MG63 (cell line): ENCODE measurements at regions not wholly inside any gene's neighbourhood (a gene's known extent, or its start where the extent isn't known, plus 50 kb on each side); places are given as distances from the start of the nearest gene placed in this dataset.
"Not testable (repeated sequence)": the region's sequence is repeated elsewhere in the genome, so short reads cannot be mapped to it uniquely, and the experiment has no call there.

Experiments
- DNase-seq: peaks from one replicate; pipeline ENCODE4 v3.0.0-alpha.2; 2020
- H3K27me3 ChIP-seq: fragments of 250-450 bp; sonication (Bioruptor Pico); 2 replicates; pipeline ENCODE4 v1.5.1; 2020; ENCODE audit warnings: mild to moderate bottlenecking, moderate library complexity
- H3K36me3 ChIP-seq: fragments of 250-450 bp; sonication (Bioruptor Pico); 2 replicates; pipeline ENCODE4 v1.5.1; 2020; ENCODE audit warnings: mild to moderate bottlenecking, moderate library complexity
- H3K4me3 ChIP-seq: fragments of 250-450 bp; sonication (Bioruptor Pico); 2 replicates; pipeline ENCODE4 v1.5.1; 2020; ENCODE audit warnings: mild to moderate bottlenecking, moderate library complexity
- H3K9me3 ChIP-seq: fragments of 250-450 bp; sonication (Bioruptor Pico); 2 replicates; pipeline ENCODE4 v1.5.1; 2020; ENCODE audit warnings: mild to moderate bottlenecking, moderate library complexity

DNA sequence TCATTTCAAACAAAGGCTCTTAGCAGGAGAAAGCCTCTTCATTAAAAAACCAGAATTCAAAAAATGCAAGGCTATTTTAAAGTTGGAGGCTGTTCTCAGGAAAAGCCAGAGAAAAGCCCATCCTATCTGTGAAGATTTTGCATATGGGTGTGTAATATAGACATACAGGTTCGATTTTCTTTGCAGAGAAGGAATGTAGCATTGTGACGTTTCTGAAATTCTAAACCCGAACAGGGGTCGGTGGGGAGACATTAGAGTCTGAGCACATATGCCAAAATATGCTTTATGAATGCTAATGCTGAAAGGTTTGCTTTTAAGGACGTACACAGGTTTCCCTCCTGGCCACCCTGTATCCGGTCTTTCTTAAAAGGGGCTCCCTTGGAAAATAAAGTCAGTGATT lies 363.1 kb upstream of the PAPPA start:
- Histone ChIP-seq H3K9me3 (no peaks in the 10 kb centered on the region), H3K36me3 (no peaks in the 10 kb centered on the region), H3K4me3 (no peak overlapping the region), H3K27me3 (no peaks in the 10 kb centered on the region)
- no peak for DNase-seq

DNA sequence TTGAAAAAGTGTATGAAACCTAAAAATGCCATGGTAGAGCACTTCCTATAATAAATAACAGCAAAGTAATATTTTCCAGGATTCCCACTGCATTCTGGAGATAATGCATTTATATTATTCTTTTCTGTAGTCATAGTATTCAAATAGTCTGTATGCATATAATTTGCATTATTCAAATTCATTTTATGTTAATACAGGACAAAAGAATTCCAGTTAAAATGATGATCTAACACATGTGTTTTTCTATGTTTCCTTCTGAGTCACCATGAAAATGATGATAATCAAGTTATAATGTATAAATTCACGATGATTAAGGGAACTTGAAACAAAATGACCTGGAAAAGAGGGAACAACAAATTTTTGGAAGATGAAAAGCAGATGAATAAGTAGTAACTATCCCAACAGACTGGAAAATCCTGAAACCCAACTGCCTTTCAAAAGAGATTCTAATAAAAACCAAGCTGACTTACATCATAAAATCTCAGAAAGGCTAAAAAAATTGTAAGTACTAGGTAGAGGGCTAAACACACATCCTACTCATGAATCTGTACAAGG lies 358.6 kb upstream of the PAPPA start:
- Histone ChIP-seq H3K4me3 (no peak overlapping the region), H3K36me3 (no peaks in the 10 kb centered on the region), H3K9me3 (no peaks in the 10 kb centered on the region), H3K27me3 (no peaks in the 10 kb centered on the region)
- no peak for DNase-seq

DNA sequence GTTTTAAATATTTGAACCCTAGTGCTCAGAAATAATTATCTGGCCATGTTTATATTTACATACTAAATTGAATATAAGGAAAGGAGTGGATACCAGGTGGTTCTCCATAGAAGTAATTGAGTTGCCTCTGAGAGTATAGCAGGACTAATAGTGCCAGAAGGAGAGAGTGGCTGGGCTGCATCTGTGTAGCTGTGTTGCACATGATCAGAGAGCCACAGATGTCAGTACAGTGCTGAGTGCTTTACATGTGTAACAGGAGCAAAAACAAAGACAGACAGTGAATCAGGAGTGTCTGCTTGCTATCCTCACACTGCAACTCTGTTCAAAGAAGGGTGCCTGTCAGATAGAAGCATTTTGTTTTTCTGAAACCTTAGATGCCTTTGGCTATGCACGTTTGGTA lies 353.9 kb upstream of the PAPPA start:
- Histone ChIP-seq H3K9me3 (0 out of 2 replicates have a peak, but pooled peaks cover 3% of the 10 kb centered on the region), H3K36me3 (no peaks in the 10 kb centered on the region), H3K4me3 (no peak overlapping the region), H3K27me3 (no peaks in the 10 kb centered on the region)
- DNase-seq, result no peak

DNA sequence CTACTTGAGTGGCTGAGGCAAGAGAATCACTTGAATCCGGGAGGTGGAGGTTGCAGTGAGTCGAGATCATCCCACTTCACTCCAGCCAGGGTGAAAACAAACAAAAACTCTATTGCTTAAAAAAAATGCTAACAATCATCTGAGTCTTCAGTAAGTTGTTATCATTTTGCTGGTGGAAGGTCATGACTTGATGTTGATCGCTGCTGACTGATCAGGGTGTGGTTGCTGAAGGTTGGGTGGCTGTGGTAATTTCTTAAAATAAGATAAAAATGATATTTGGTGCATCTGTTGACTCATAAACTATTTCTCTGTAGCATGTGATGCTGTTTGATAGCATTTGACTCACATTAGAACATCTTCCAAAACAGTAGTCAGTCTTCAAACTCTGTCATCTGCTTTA lies 349.4 kb upstream of the PAPPA start:
- Histone ChIP-seq H3K4me3 (no peak overlapping the region), H3K27me3 (no peaks in the 10 kb centered on the region), H3K9me3 (0 out of 2 replicates have a peak, but pooled peaks cover 3% of the 10 kb centered on the region), H3K36me3 (no peaks in the 10 kb centered on the region)
- DNase-seq, result no peak

DNA sequence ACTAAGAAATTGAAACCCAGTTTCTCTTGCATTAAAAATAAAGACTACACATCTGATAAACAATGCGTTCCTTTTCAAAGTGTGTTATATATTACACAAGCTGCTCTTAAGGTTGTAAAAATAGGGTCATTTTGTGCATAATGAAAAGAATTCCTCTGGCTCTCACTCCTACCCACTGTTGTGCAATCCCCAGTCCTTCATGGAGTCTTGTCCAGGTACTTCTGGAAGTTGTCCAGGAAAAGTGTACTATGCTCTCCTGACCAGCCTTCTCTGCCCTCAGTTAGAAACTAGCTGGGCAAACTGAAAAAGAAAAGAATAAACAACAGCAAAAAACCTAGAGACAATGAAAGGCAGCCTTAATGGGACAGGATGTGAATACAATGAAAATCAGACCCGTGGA lies 345.5 kb upstream of the PAPPA start:
- no peaks in the 10 kb centered on the region for H3K27me3 ChIP-seq
- DNase-seq, result no peak

DNA sequence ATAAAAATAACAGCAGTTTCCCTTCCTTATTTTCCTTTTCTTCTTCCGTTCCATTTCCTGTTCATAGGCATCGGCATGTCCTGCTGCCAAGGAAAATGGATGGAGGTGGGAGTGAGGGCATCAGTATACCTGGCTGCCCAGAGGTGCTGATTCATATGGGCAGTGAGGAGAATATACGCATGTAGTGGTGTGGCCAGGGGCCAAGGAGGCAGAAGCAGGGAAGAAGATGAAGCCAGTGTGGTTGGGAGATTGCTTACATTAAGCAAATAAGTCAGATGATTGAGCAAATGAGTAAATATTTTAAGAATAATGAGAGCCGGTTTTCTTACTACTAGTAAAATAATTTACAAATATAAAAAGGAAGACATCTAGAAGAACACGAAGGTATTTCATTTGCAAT lies 344.9 kb upstream of the PAPPA start:
- no peaks in the 10 kb centered on the region for H3K9me3 ChIP-seq
- H3K36me3 ChIP-seq, result no peaks in the 10 kb centered on the region
- no peak overlapping the region for H3K4me3 ChIP-seq
- peak; percentile 58 for DNase-seq
- no peaks in the 10 kb centered on the region for H3K27me3 ChIP-seq

More for the DNA sequence above, 345.5 kb upstream of the PAPPA start:
- Histone ChIP-seq H3K36me3 (no peaks in the 10 kb centered on the region), H3K9me3 (no peaks in the 10 kb centered on the region), H3K4me3 (no peak overlapping the region)

DNA sequence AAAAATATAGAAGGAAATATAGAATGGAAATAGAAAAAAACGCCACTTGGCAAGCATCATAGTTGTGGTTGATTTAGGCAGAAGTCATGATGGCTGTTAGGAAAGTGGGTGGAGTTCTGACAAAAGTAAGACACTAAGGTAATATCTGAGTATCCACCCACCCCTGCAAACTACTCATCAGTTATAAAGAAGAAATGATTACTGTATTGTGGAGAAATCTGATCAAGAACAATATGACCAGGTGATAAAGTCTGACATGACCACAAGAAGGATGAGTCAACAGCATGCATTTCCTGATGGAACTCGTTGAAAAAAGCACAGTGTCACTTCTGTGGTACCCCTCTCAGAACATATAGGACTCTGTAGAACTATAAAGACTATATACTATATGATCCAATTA lies 343.4 kb upstream of the PAPPA start:
- H3K27me3 ChIP-seq, result no peaks in the 10 kb centered on the region
- no peak overlapping the region for H3K4me3 ChIP-seq
- H3K36me3 ChIP-seq, result no peaks in the 10 kb centered on the region
- no peak for DNase-seq
- no peaks in the 10 kb centered on the region for H3K9me3 ChIP-seq

DNA sequence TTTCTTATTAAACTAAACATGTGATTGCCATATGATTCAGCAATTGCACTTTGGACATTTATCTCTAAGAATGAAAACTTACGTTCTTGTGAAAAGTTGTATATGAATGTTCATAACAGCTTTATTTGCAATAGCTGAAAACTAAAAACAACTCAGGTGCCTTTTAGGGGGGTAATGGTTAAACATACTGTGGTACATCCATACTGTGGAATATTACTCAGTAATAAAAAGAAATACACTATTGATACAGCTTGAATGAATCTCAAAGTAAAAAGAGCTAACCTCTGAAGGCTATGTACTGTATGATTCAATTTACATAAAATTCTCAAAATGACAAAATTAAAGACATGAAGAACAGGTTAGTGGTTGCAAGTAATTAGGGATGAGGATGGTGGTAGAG lies 339.5 kb upstream of the PAPPA start:
- Histone ChIP-seq H3K9me3 (no peaks in the 10 kb centered on the region), H3K27me3 (no peaks in the 10 kb centered on the region), H3K36me3 (no peaks in the 10 kb centered on the region), H3K4me3 (no peak overlapping the region)
- DNase-seq, result no peak

DNA sequence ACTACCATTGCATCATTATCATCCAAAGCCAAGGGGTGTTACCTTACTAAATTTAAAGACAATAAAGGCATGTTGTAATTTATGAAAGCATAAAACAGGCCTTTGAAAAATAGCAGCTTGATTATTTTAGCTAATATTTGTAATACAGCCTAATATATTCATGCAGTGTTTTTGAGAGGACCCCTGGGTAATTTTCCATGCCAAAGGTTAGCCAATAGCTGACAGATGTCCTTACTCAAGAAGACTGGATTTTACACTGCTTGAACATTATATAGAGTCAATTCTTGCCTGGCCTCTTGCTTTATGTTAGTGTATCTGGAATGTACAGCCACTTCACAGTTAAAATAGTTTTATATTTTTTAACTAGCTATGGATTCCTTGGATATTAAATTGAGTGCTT lies 337.8 kb upstream of the PAPPA start:
- no peaks in the 10 kb centered on the region for H3K27me3 ChIP-seq
- no peaks in the 10 kb centered on the region for H3K36me3 ChIP-seq
- H3K4me3 ChIP-seq, result no peak overlapping the region
- H3K9me3 ChIP-seq, result no peaks in the 10 kb centered on the region
- DNase-seq, result no peak

DNA sequence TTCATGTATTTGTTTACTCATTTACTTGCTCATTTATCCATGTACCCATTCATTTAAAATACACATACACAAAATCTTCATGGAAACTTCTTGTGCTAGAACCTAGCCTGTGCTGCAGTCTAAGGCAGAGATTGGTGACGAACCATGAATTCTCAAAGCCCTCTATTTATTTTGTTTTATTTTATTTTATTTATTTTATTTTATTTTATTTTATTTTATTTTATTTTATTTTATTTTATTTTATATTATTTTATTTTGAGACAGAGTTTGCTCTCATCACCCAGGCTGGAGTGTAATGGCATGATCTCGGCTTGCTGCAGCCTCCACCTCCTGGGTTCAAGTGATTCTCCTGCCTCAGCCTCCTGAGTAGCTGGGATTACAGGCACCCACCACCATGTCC lies 334.9 kb upstream of the PAPPA start:
- H3K4me3 ChIP-seq, H3K36me3 ChIP-seq, DNase-seq, H3K27me3 ChIP-seq, H3K9me3 ChIP-seq: not testable (repeated sequence)

DNA sequence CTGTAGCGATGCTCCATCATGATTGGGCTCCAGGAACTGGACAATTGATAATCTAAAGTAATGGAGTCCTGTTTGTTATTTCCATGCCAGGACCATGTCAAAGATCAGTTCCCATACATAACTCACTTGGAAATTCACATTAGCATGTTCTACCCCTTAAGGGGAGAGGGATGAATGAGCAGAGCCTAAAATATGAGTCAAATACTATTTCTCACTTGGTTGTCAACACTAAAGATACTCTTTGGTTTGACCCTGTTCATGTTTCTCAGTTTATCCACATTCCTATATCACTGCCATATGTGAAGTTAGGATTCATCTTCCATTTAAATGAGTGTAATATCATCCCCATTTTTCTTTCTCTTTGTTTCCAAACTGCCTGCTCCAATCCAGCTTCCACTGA lies 321.6 kb upstream of the PAPPA start:
- no peaks in the 10 kb centered on the region for H3K36me3 ChIP-seq
- H3K4me3 ChIP-seq, result no peak overlapping the region
- H3K27me3 ChIP-seq, result no peaks in the 10 kb centered on the region
- no peak for DNase-seq
- no peaks in the 10 kb centered on the region for H3K9me3 ChIP-seq

DNA sequence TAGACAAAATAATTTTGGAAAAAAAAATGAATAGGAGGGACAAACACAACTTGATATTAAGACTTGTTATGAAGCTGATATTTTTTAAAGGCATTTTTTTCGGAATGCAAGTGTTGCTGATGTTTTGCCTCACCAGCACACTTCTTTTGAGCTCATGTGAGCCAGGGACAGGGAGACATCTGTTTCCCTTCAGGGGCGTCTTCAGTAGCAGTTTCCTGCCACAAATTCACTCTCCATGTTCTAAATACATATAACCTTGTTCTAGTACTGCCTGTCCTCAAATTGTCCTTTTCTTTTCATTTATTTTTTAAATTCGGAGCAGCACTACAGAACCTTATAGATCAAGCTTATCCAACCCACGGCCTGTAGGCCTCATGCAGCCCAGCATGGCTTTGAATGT lies 316.0 kb upstream of the PAPPA start:
- DNase-seq, result no peak
- H3K9me3 ChIP-seq, result no peaks in the 10 kb centered on the region
- no peak overlapping the region for H3K4me3 ChIP-seq

DNA sequence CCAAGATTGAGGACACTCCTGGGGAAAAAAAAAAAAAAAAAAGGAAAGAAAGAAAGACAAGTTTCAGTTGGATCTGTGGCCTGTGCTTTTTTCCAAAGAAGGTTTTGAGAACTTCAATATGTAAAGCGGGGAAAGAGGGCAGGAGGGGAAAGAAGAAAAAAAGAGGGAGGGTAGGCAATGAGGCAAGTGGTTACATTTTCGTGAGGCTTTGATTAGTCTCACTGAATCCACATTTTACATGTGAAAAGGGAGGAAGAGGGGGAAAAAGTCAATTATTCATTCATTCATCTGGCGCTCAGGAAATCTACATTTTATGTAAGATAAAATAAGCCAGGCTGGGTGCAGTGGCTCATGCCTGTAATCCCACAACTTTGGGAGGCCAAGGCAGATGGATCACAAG lies 315.2 kb upstream of the PAPPA start:
- Histone ChIP-seq H3K9me3 (no peaks in the 10 kb centered on the region), H3K36me3 (no peaks in the 10 kb centered on the region), H3K4me3 (no peak overlapping the region), H3K27me3 (no peaks in the 10 kb centered on the region)
- no peak for DNase-seq

More for the DNA sequence above, 316.0 kb upstream of the PAPPA start:
- Histone ChIP-seq H3K36me3 (no peaks in the 10 kb centered on the region), H3K27me3 (no peaks in the 10 kb centered on the region)

DNA sequence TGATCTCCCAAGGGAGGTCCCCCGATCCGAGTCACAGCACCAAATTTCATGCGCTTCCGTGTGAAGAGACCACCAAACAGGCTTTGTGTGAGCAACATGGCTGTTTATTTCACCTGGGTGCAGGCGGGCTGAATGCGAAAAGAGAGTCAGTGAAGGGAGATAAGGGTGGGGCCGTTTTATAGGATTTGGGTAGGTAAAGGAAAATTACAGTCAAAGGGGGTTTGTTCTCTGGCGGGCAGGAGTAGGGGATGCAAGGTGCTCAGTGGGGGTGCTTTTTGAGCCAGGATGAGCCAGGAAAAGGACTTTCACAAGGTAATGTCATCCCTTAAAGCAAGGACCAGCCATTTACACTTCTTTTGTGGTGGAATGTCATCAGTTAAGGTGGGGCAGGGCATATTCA lies 309.2 kb upstream of the PAPPA start:
- H3K9me3 ChIP-seq, H3K4me3 ChIP-seq, H3K27me3 ChIP-seq, DNase-seq, H3K36me3 ChIP-seq: not testable (repeated sequence)

DNA sequence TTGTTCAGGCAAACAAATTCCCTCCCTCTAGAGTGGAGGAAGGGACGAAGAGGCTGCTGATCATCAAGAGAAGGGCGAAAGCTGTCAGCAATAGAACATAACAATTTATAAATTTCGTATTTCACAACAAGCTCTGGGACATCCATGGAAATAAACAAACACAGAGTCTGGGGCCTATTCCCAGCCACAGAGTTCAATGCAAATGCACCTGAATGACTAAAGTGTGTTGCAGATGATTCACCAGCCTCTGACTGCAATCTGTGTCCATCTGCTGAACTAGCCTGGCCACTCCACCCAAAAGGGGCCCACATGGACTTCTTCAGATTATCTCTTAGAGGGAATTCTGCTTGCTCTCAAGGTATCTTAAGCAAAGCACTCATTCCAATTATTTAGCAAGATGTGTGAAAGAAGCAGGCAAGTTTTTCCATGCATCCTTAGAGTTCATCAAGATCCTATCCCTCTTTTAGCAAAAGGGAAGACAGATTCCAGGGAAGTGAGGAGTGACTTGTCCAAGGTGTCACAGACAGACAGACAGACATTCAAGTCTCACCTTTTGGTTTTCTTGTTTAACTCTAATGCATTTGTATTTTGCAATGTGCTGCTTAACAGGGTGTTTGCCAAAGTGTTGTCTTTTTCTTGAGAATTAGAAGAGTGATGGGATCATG lies 307.8 kb upstream of the PAPPA start:
- peak; percentile 2 for DNase-seq
- Histone ChIP-seq H3K9me3 (no peaks in the 10 kb centered on the region), H3K27me3 (no peaks in the 10 kb centered on the region), H3K36me3 (no peaks in the 10 kb centered on the region), H3K4me3 (no peak overlapping the region)

DNA sequence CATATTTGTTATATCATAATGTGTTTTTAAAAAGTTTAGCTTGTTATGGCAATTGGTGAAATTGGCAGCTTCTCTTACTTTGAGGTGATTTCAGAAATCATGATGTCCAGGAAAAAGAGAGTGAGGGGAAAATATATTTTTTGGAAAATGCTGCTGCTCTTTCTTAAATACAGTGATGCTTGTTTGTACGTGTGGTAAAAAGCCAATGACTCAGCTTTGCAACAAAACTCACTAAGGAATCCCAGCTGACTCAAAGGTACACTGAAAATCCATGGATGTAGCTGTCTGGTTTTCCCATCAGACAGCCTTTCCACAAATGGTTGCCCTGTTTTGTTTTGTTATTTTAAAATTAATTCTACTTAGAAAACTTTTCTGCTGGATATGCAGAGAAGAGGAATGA lies 306.4 kb upstream of the PAPPA start:
- DNase-seq, result no peak
- Histone ChIP-seq H3K9me3 (no peaks in the 10 kb centered on the region), H3K4me3 (no peak overlapping the region), H3K27me3 (no peaks in the 10 kb centered on the region), H3K36me3 (no peaks in the 10 kb centered on the region)

DNA sequence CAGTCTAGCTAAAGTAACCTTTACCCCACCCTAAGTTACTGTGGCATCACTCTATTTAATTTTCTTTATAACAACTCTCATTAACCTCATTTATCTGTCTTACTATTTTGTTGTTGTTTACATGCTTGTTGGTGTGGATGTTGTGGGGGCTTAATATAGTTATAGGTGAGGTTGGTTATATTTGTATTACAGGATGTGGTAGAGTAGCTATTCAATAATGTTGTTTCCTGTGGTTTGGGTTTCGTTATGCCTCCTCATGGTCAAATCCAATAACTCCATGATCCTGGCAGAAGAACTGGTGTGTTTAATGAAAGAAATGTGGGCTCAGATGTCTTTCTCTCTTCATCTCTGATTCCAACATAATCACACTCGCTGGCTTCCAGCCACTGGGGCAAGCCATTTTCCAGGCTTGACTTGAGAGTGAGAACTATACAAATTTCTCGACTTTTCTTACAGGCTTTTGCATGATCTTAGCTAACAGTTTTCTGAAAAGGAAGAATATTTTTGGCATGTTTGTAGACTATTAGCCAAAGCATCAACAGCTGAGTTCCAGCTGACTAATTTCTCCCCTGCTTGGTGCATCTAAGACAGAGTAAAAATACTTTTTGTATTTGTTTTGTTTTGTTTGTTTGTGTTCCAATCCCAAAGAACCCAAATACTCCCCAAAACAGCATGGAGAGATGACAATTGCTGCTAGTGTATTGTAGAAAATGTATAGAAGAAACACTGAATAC lies 303.7 kb upstream of the PAPPA start:
- Histone ChIP-seq H3K9me3 (no peaks in the 10 kb centered on the region), H3K36me3 (no peaks in the 10 kb centered on the region), H3K27me3 (no peaks in the 10 kb centered on the region), H3K4me3 (no peak overlapping the region)
- peak; percentile 70 for DNase-seq
